ENCODE measurements at regions not wholly inside any gene's neighbourhood (a gene's known extent, or its start where the extent isn't known, plus 50 kb on each side); places are given as distances from the start of the nearest gene placed in this dataset.

- Histone ChIP-seq H3K4me3 (ENCODE audit: control extremely low read depth in 1 of 5, extremely low read depth in 1 of 5, insufficient read depth in 1 of 5, low read depth in 2 of 5, low read length in 4 of 5) (no peak overlapping the region), H3K27me3 (replicated peaks in 1 of 4; ENCODE audit: control extremely low read depth in 1 of 4, control insufficient read depth in 3 of 4, insufficient read depth in 4 of 4, low read length in 3 of 4) (peaks cover 0 to 5% (median 0%) of the 10 kb centered on the region in 4 experiments), H3K27ac (ENCODE audit: low read length in 2 of 2) (no peak overlapping the region), H3K4me2 (replicated peaks; ENCODE audit: low read depth, low read length, poor library complexity, severe bottlenecking) (no peak overlapping the region), H3K79me2 (ENCODE audit: control insufficient read depth, insufficient read depth, low read length) (no peaks in the 10 kb centered on the region), H2AFZ (ENCODE audit: insufficient read depth, low read depth, low read length, poor library complexity, severe bottlenecking) (no peak overlapping the region), H3K9ac (ENCODE audit: low read length) (no peak overlapping the region), H3K9me3 (ENCODE audit: control extremely low read depth in 1 of 3, control insufficient read depth in 2 of 3, insufficient read depth in 1 of 3, low read length in 2 of 3) (no peaks in the 10 kb centered on the region), H3K4me1 (ENCODE audit: control insufficient read depth in 2 of 2, insufficient read depth in 2 of 2, low read length in 2 of 2) (no peaks in the 10 kb centered on the region), H3K36me3 (replicated peaks in 1 of 2; ENCODE audit: control extremely low read depth in 1 of 2, control insufficient read depth in 1 of 2, extremely low read depth in 1 of 2, insufficient read depth in 2 of 2, low read length in 1 of 2) (no peaks in the 10 kb centered on the region), H4K20me1 (ENCODE audit: control insufficient read depth, insufficient read depth, low read length, poor library complexity, severe bottlenecking) (no peaks in the 10 kb centered on the region)
- intact Hi-C loops (cut with micrococcal nuclease), result no loop called here
- ATAC-seq (ENCODE audit: low read depth) (no peak), DNase-seq (no peak)
- no peak for TF ChIP-seq EZH2 (IDR thresholded peaks at IDR 0.05; ENCODE audit: borderline replicate concordance, insufficient read depth, low read depth, low read length, poor library complexity, severe bottlenecking)
- no peak for TF ChIP-seq CTCF (IDR thresholded peaks at IDR 0.05)
- Mint-ChIP-seq H3K27ac (no peak overlapping the region), H3K27me3 (peaks cover 18% of the 10 kb centered on the region), H3K4me3 (no peak overlapping the region), H3K9me3 (ENCODE audit: insufficient read depth) (no peaks in the 10 kb centered on the region), H3K4me1 (no peaks in the 10 kb centered on the region)
- CTCF ChIA-PET, result no interaction called here
- POLR2A ChIA-PET, result no interaction called here
- WGBS (ENCODE audit: insufficient coverage), result 91% methylated on average over 4 of the region's 8 CpGs
These were observed 98.1 kb upstream of the GJB5 start for GRCh38 chr1:34656731-34657130.

GRCh38 chr1:34657266-34657665 lies 97.6 kb upstream of the GJB5 start:
- CTCF ChIA-PET, result no interaction called here
- TF ChIP-seq EZH2 (IDR thresholded peaks at IDR 0.05; ENCODE audit: borderline replicate concordance, insufficient read depth, low read depth, low read length, poor library complexity, severe bottlenecking) (no peak), CTCF (IDR thresholded peaks at IDR 0.05) (no peak)
- Histone ChIP-seq H3K27ac (ENCODE audit: low read length in 2 of 2) (no peak overlapping the region), H3K4me3 (ENCODE audit: control extremely low read depth in 1 of 5, extremely low read depth in 1 of 5, insufficient read depth in 1 of 5, low read depth in 2 of 5, low read length in 4 of 5) (no peak overlapping the region), H3K27me3 (replicated peaks in 1 of 4; ENCODE audit: control extremely low read depth in 1 of 4, control insufficient read depth in 3 of 4, insufficient read depth in 4 of 4, low read length in 3 of 4) (peaks cover 0 to 5% (median 0%) of the 10 kb centered on the region in 4 experiments), H3K9ac (ENCODE audit: low read length) (no peak overlapping the region), H3K36me3 (replicated peaks in 1 of 2; ENCODE audit: control extremely low read depth in 1 of 2, control insufficient read depth in 1 of 2, extremely low read depth in 1 of 2, insufficient read depth in 2 of 2, low read length in 1 of 2) (no peaks in the 10 kb centered on the region), H2AFZ (ENCODE audit: insufficient read depth, low read depth, low read length, poor library complexity, severe bottlenecking) (no peak overlapping the region), H3K4me1 (ENCODE audit: control insufficient read depth in 2 of 2, insufficient read depth in 2 of 2, low read length in 2 of 2) (no peaks in the 10 kb centered on the region), H4K20me1 (ENCODE audit: control insufficient read depth, insufficient read depth, low read length, poor library complexity, severe bottlenecking) (no peaks in the 10 kb centered on the region), H3K9me3 (ENCODE audit: control extremely low read depth in 1 of 3, control insufficient read depth in 2 of 3, insufficient read depth in 1 of 3, low read length in 2 of 3) (no peaks in the 10 kb centered on the region), H3K4me2 (replicated peaks; ENCODE audit: low read depth, low read length, poor library complexity, severe bottlenecking) (no peak overlapping the region), H3K79me2 (ENCODE audit: control insufficient read depth, insufficient read depth, low read length) (no peaks in the 10 kb centered on the region)
- Mint-ChIP-seq H3K4me1 (no peaks in the 10 kb centered on the region), H3K27me3 (peaks cover 20% of the 10 kb centered on the region), H3K9me3 (ENCODE audit: insufficient read depth) (no peaks in the 10 kb centered on the region), H3K27ac (no peak overlapping the region), H3K4me3 (no peak overlapping the region)
- ATAC-seq (ENCODE audit: low read depth) (no peak), DNase-seq (no peak)
- POLR2A ChIA-PET, result no interaction called here
- intact Hi-C loops (cut with micrococcal nuclease), result no loop called here

Data from B cell (primary cell).